Panc1 (cell line): ENCODE measurements at regions not wholly inside any gene's neighbourhood (a gene's known extent, or its start where the extent isn't known, plus 50 kb on each side); places are given as distances from the start of the nearest gene placed in this dataset.

Experiments
- SIN3A ChIP-seq: IDR thresholded peaks from 2 replicates; pipeline ENCODE4 v1.6.1; 2012; ENCODE audit warnings: low read depth, mild to moderate bottlenecking, low read length, moderate library complexity, borderline replicate concordance; ENCODE audit not compliant: insufficient read depth
- TF ChIP-seq, protein P1 (sequence below): fragments of 450-650 bp; IDR thresholded peaks from 2 replicates; pipeline ENCODE4 v1.5.1; 2017; ENCODE audit warnings: mild to moderate bottlenecking

DNA sequence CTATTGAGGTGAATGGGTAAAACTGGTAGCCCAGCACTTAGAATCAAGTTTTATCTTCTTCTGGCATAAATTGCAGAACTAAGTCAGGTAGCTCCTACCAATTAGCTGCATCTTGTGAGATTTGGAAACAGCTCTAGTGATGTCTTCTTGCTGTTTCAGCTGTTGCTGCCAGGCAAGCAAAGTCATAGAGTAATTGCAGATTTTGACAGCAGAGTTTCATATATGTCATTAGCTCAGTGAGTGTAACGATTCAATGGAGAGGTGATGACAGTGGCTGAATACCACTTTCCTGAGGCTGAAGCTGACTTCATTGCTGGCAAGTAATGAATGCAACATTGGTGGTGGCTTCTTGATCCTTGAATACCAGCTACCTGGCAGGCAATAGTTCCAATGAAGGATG is 1109.7 kb upstream of the CDH18 start:
- TF ChIP-seq, protein P1, sequence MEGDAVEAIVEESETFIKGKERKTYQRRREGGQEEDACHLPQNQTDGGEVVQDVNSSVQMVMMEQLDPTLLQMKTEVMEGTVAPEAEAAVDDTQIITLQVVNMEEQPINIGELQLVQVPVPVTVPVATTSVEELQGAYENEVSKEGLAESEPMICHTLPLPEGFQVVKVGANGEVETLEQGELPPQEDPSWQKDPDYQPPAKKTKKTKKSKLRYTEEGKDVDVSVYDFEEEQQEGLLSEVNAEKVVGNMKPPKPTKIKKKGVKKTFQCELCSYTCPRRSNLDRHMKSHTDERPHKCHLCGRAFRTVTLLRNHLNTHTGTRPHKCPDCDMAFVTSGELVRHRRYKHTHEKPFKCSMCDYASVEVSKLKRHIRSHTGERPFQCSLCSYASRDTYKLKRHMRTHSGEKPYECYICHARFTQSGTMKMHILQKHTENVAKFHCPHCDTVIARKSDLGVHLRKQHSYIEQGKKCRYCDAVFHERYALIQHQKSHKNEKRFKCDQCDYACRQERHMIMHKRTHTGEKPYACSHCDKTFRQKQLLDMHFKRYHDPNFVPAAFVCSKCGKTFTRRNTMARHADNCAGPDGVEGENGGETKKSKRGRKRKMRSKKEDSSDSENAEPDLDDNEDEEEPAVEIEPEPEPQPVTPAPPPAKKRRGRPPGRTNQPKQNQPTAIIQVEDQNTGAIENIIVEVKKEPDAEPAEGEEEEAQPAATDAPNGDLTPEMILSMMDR: no peak
- TF ChIP-seq SIN3A: no peak
